ENCODE measurements at regions not wholly inside any gene's neighbourhood (a gene's known extent, or its start where the extent isn't known, plus 50 kb on each side); places are given as distances from the start of the nearest gene placed in this dataset.

DNA sequence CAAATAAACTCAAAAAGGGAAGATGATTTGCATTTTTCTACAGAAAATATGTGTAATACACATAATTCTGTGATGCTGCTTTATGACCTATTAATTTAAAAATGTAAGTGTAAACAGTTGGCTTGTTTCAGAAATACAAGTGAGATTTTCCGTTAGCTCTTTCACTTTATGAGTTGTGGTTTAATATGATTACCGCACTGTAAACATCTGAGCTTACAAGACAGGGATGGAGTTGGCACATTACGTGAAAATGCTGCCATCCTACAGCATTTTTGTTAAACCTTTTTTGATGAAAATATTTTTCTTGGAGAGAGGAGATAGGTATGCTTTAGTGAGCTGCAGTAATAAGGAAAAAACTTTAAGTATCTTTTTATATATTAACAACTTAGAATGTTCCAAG is 426.8 kb upstream of the ADAMTS5 start:
- TF ChIP-seq CREB1 (IDR thresholded peaks at IDR 0.05; ENCODE audit: low read depth) (no peak), RAD21 (IDR thresholded peaks at IDR 0.05; ENCODE audit: low read depth) (no peak), TAF1 (IDR thresholded peaks at IDR 0.05; ENCODE audit: low read depth) (no peak), TCF12 (IDR thresholded peaks at IDR 0.05; ENCODE audit: low read depth) (no peak), YY1 (IDR thresholded peaks at IDR 0.05; ENCODE audit: low read depth) (no peak), EGR1 (IDR thresholded peaks at IDR 0.05) (no peak), ZBTB7A (IDR thresholded peaks at IDR 0.05; ENCODE audit: low read depth) (no peak), EP300 (IDR thresholded peaks at IDR 0.05; ENCODE audit: borderline replicate concordance) (no peak), NFIC (IDR thresholded peaks at IDR 0.05) (no peak), CEBPB (IDR thresholded peaks at IDR 0.05) (no peak), FOXM1 (IDR thresholded peaks at IDR 0.05; ENCODE audit: borderline replicate concordance, low read depth) (no peak), TEAD4 (IDR thresholded peaks at IDR 0.05) (no peak)
- TF ChIP-seq, protein P1, sequence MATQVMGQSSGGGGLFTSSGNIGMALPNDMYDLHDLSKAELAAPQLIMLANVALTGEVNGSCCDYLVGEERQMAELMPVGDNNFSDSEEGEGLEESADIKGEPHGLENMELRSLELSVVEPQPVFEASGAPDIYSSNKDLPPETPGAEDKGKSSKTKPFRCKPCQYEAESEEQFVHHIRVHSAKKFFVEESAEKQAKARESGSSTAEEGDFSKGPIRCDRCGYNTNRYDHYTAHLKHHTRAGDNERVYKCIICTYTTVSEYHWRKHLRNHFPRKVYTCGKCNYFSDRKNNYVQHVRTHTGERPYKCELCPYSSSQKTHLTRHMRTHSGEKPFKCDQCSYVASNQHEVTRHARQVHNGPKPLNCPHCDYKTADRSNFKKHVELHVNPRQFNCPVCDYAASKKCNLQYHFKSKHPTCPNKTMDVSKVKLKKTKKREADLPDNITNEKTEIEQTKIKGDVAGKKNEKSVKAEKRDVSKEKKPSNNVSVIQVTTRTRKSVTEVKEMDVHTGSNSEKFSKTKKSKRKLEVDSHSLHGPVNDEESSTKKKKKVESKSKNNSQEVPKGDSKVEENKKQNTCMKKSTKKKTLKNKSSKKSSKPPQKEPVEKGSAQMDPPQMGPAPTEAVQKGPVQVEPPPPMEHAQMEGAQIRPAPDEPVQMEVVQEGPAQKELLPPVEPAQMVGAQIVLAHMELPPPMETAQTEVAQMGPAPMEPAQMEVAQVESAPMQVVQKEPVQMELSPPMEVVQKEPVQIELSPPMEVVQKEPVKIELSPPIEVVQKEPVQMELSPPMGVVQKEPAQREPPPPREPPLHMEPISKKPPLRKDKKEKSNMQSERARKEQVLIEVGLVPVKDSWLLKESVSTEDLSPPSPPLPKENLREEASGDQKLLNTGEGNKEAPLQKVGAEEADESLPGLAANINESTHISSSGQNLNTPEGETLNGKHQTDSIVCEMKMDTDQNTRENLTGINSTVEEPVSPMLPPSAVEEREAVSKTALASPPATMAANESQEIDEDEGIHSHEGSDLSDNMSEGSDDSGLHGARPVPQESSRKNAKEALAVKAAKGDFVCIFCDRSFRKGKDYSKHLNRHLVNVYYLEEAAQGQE (IDR thresholded peaks at IDR 0.05; ENCODE audit: low read depth) = no peak
- TF ChIP-seq, protein P2, sequence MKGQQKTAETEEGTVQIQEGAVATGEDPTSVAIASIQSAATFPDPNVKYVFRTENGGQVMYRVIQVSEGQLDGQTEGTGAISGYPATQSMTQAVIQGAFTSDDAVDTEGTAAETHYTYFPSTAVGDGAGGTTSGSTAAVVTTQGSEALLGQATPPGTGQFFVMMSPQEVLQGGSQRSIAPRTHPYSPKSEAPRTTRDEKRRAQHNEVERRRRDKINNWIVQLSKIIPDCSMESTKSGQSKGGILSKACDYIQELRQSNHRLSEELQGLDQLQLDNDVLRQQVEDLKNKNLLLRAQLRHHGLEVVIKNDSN (IDR thresholded peaks at IDR 0.05) = no peak
- TF ChIP-seq, protein P3, sequence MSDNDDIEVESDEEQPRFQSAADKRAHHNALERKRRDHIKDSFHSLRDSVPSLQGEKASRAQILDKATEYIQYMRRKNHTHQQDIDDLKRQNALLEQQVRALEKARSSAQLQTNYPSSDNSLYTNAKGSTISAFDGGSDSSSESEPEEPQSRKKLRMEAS (IDR thresholded peaks at IDR 0.05) = no peak

DNA sequence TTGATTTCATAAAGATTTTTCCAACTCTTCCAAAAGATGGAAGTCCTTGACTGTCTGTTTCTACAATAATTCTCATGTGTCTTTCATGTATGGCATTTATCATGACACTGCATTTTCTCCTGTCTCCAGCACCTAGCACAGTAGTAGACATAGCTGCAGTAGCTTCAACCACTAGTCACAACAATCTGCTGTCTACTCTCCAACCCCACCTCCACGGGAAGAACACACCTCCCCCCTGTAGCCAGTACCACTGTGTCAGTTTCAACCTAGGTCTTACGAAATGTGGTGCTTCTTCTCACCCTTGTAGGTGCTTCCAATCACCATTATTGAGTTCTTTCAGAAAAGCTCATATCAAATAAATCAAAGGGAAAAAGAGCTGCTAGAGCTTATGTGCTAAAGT is 425.1 kb upstream of the ADAMTS5 start:
- TF ChIP-seq TCF12 (IDR thresholded peaks at IDR 0.05; ENCODE audit: low read depth) = no peak
- TF ChIP-seq EGR1 (IDR thresholded peaks at IDR 0.05) = no peak

DNA sequence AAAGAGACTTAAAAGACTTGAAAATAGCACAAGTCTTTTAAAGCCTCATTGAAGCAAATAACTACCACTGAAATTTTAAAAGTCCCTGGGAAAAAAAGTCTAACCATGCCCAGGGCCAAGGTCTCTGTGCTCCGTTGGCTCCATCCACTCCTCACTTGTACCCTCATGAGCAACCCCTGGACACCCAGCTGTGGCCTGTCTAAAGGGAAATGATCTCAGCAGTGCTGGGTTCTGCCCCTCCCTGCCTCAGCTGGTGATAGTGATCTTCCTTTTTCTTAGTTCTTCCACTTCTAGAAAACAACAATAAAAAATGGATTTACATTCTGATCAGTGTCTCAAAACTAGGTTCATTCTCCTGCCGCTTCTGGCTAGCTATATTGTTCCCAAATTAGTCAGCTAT is 423.5 kb upstream of the ADAMTS5 start:
- TF ChIP-seq FOXM1 (IDR thresholded peaks at IDR 0.05; ENCODE audit: borderline replicate concordance, low read depth) (no peak), TEAD4 (IDR thresholded peaks at IDR 0.05) (no peak), YY1 (IDR thresholded peaks at IDR 0.05; ENCODE audit: low read depth) (no peak), ZBTB7A (IDR thresholded peaks at IDR 0.05; ENCODE audit: low read depth) (no peak), CEBPB (IDR thresholded peaks at IDR 0.05) (no peak), EP300 (IDR thresholded peaks at IDR 0.05; ENCODE audit: borderline replicate concordance) (no peak), CREB1 (IDR thresholded peaks at IDR 0.05; ENCODE audit: low read depth) (no peak), RAD21 (IDR thresholded peaks at IDR 0.05; ENCODE audit: low read depth) (no peak), TAF1 (IDR thresholded peaks at IDR 0.05; ENCODE audit: low read depth) (no peak), EGR1 (IDR thresholded peaks at IDR 0.05) (no peak), TCF12 (IDR thresholded peaks at IDR 0.05; ENCODE audit: low read depth) (no peak), NFIC (IDR thresholded peaks at IDR 0.05) (no peak)
- TF ChIP-seq, protein P3 (IDR thresholded peaks at IDR 0.05) = no peak
- TF ChIP-seq, protein P2 (IDR thresholded peaks at IDR 0.05) = no peak
- TF ChIP-seq, protein P1 (IDR thresholded peaks at IDR 0.05; ENCODE audit: low read depth) = no peak

DNA sequence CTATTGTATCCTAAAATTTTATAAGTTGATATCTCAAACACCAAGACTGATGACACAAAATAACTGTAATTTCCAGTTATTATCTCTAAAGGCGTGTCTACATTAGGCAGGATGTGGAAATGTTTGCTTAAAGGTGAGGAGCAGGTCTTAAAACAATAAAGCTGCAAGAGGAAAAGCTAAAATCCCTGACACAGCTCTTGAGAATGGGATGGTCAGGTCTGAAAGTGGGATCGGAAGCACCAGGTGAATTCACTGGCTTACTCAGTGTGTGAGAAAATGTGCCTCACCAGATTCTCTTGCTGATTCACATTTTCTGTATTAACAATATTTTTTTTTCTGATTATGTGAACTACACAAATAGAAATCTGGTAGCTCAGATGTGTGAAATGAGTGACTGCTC is 421.9 kb upstream of the ADAMTS5 start:
- no peak for TF ChIP-seq CREB1 (IDR thresholded peaks at IDR 0.05; ENCODE audit: low read depth)
- TF ChIP-seq RAD21 (IDR thresholded peaks at IDR 0.05; ENCODE audit: low read depth) = no peak
- no peak for TF ChIP-seq TCF12 (IDR thresholded peaks at IDR 0.05; ENCODE audit: low read depth)
- TF ChIP-seq ZBTB7A (IDR thresholded peaks at IDR 0.05; ENCODE audit: low read depth) = no peak
- no peak for TF ChIP-seq TAF1 (IDR thresholded peaks at IDR 0.05; ENCODE audit: low read depth)
- no peak for TF ChIP-seq NFIC (IDR thresholded peaks at IDR 0.05)
- TF ChIP-seq EGR1 (IDR thresholded peaks at IDR 0.05) = no peak
- no peak for TF ChIP-seq YY1 (IDR thresholded peaks at IDR 0.05; ENCODE audit: low read depth)
- no peak for TF ChIP-seq TEAD4 (IDR thresholded peaks at IDR 0.05)
- TF ChIP-seq EP300 (IDR thresholded peaks at IDR 0.05; ENCODE audit: borderline replicate concordance) = no peak
- TF ChIP-seq, protein P1 (IDR thresholded peaks at IDR 0.05; ENCODE audit: low read depth) = no peak
- TF ChIP-seq CEBPB (IDR thresholded peaks at IDR 0.05) = no peak
- TF ChIP-seq, protein P3 (IDR thresholded peaks at IDR 0.05) = no peak
- TF ChIP-seq, protein P2 (IDR thresholded peaks at IDR 0.05) = no peak
- no peak for TF ChIP-seq FOXM1 (IDR thresholded peaks at IDR 0.05; ENCODE audit: borderline replicate concordance, low read depth)

Measured in Ishikawa (cell line).